HCT116 (cell line): ENCODE measurements at regions not wholly inside any gene's neighbourhood (a gene's known extent, or its start where the extent isn't known, plus 50 kb on each side); places are given as distances from the start of the nearest gene placed in this dataset.

ENCODE experiments used
- ATAC-seq: fragments of 200-7000 bp; cut with Tn5 transposase; 2 replicates; pipeline ENCODE4 v1.9.1; 2020; ENCODE audit warnings: mild to moderate bottlenecking, moderate library complexity
- BruUV-seq: library from RNA; stranded (reverse); fragments of 400-500 nt; replicated peaks from 2 replicates; lab custom pipeline; 2021; lab: Mats Ljungman, UMichigan
- CTCF ChIA-PET: fragments of 300-600 bp; sonication (Branson Sonifier 250); formaldehyde crosslinking; loops from one replicate; lab custom pipeline; 2021; ENCODE audit warnings: antibody characterized with exemption; lab: Charles Lee
- POLR2A ChIA-PET: fragments of 300-600, 350-600 bp; sonication (Branson Sonifier 250); formaldehyde crosslinking; loops from one replicate; lab custom pipeline; 2021; ENCODE audit warnings: antibody characterized with exemption; lab: Charles Lee
- RAD21 ChIA-PET, 2 experiments: fragments of 300-600 bp; sonication (Branson Sonifier 250); formaldehyde crosslinking; loops; one replicate each; lab custom pipeline; 2023; ENCODE audit warnings: low total read pairs in 2 of 2; ENCODE audit not compliant: uncharacterized antibody in 2 of 2, unreplicated experiment in 2 of 2, low non-redundant PET in 1 of 2; lab: Charles Lee
- DNase-seq: peaks from one replicate; pipeline ENCODE4 v3.0.0-alpha.2; 2010; ENCODE audit warnings: low read depth, low spot score
- H2AFZ ChIP-seq: fragments of 200-600 bp; shearing (Covaris generic), sonication (generic); 2 replicates; pipeline ENCODE4 v1.6.1; 2017; ENCODE audit warnings: low read depth, mixed run types, mixed read lengths, antibody characterized with exemption, low read length; ENCODE audit not compliant: poor library complexity, severe bottlenecking
- H3K27ac ChIP-seq: 2 replicates; pipeline ENCODE4 v1.5.1; 2012; ENCODE audit warnings: low read depth, low read length
- H3K27me3 ChIP-seq: fragments of 200-600 bp; sonication (generic); 2 replicates; pipeline ENCODE4 v1.6.1; 2016; ENCODE audit warnings: mixed run types, low read length, mixed read lengths; ENCODE audit not compliant: insufficient read depth
- H3K36me3 ChIP-seq, 2 experiments: fragments of 200-500 bp in 1 of 2; fragments of 200-600 bp in 1 of 2; sonication (Bioruptor generic) in 1 of 2; sonication (generic) in 1 of 2; 2 replicates each; pipeline versions ENCODE4 v1.5.1 to v1.6.1; 2014 to 2016; ENCODE audit warnings: low read length in 2 of 2, inconsistent platforms in 1 of 2, mixed read lengths in 1 of 2, mixed run types in 1 of 2; ENCODE audit not compliant: insufficient read depth in 2 of 2, control insufficient read depth in 1 of 2
- H3K4me1 ChIP-seq, 2 experiments: fragments of 200-600 bp in 1 of 2; sonication (generic) in 1 of 2; 2 replicates each; pipeline versions ENCODE4 v1.5.1 to v1.6.1; 2012 to 2017; ENCODE audit warnings: low read length in 2 of 2, inconsistent platforms in 1 of 2, mild to moderate bottlenecking in 1 of 2, mixed read lengths in 1 of 2, mixed run types in 1 of 2, moderate library complexity in 1 of 2; ENCODE audit not compliant: insufficient read depth in 2 of 2, control insufficient read depth in 1 of 2
- H3K4me2 ChIP-seq: fragments of 200-600 bp; sonication (generic); 2 replicates; pipeline ENCODE4 v1.6.1; 2017; ENCODE audit warnings: mixed run types, low read length, mixed read lengths
- H3K4me3 ChIP-seq, 2 experiments: fragments of 200-600 bp in 1 of 2; sonication (generic) in 1 of 2; replicated peaks in 1 of 2; 2 replicates each; pipeline ENCODE4 v1.5.1; 2011 to 2016; ENCODE audit warnings: low read length in 2 of 2, control low read depth in 1 of 2, low read depth in 1 of 2, mild to moderate bottlenecking in 1 of 2, mixed read lengths in 1 of 2, mixed run types in 1 of 2
- H3K79me2 ChIP-seq: fragments of 200-600 bp; sonication (generic); 2 replicates; pipeline ENCODE4 v1.6.1; 2017; ENCODE audit warnings: mild to moderate bottlenecking, mixed run types, low read length, moderate library complexity, mixed read lengths; ENCODE audit not compliant: insufficient read depth
- H3K9ac ChIP-seq: fragments of 200-600 bp; sonication (generic); 2 replicates; pipeline ENCODE4 v1.6.1; 2016; ENCODE audit warnings: low read length, mixed read lengths
- H3K9me2 ChIP-seq: fragments of 200-600 bp; sonication (generic), shearing (Covaris generic); 2 replicates; pipeline ENCODE4 v1.6.1; 2017; ENCODE audit warnings: mixed run types, mild to moderate bottlenecking, moderate library complexity; ENCODE audit not compliant: insufficient read depth
- H3K9me3 ChIP-seq, 2 experiments: fragments of 200-500 bp in 1 of 2; fragments of 200-600 bp in 1 of 2; sonication (Bioruptor generic) in 1 of 2; sonication (generic) in 1 of 2; 2 replicates each; pipeline ENCODE4 v1.6.1; 2014 to 2017; ENCODE audit warnings: low read length in 2 of 2, mixed read lengths in 2 of 2, inconsistent platforms in 1 of 2, low read depth in 1 of 2, mild to moderate bottlenecking in 1 of 2, mixed run types in 1 of 2, moderate library complexity in 1 of 2; ENCODE audit not compliant: control insufficient read depth in 1 of 2, insufficient read depth in 1 of 2
- H4K20me1 ChIP-seq: fragments of 200-600 bp; sonication (generic), shearing (Covaris generic); 2 replicates; pipeline ENCODE4 v1.6.1; 2017; ENCODE audit warnings: mixed run types, mild to moderate bottlenecking, moderate library complexity; ENCODE audit not compliant: insufficient read depth
- ELF1 ChIP-seq: IDR thresholded peaks from 2 replicates; pipeline ENCODE4 v1.6.1; 2012; ENCODE audit warnings: low read depth, borderline replicate concordance
- FOSL1 ChIP-seq: IDR thresholded peaks from 2 replicates; pipeline ENCODE4 v1.6.1; 2012; ENCODE audit warnings: low read depth
- MAX ChIP-seq: IDR thresholded peaks from 2 replicates; pipeline ENCODE4 v1.6.1; 2012
- POLR2A ChIP-seq: IDR thresholded peaks from 2 replicates; pipeline ENCODE4 v1.7.0; 2011; ENCODE audit warnings: borderline replicate concordance; ENCODE audit not compliant: insufficient read depth, insufficient read length; ENCODE audit errors: extremely low read depth
- RAD21 ChIP-seq: IDR thresholded peaks from 2 replicates; pipeline ENCODE4 v1.6.1; 2012; ENCODE audit warnings: low read depth, mild to moderate bottlenecking
- TCF7L2 ChIP-seq: IDR thresholded peaks from 2 replicates; pipeline ENCODE4 v1.7.0; 2011; ENCODE audit warnings: borderline replicate concordance, inconsistent platforms; ENCODE audit not compliant: insufficient read depth, insufficient read length; ENCODE audit errors: extremely low read depth
- ZBTB33 ChIP-seq: IDR thresholded peaks from 2 replicates; pipeline ENCODE4 v1.6.1; 2011; ENCODE audit warnings: mild to moderate bottlenecking, low read length, moderate library complexity; ENCODE audit not compliant: insufficient replicate concordance; ENCODE audit errors: extremely low read depth
- intact Hi-C: fragments of 100-400 bp; cut with micrococcal nuclease; formaldehyde crosslinking; loops from 2 replicates; pipeline ENCODE4 v1.10.0; 2022
- TF ChIP-seq, protein P1 (sequence below), 3 experiments: fragments of 200-600 bp in 1 of 3; sonication (generic) in 1 of 3; IDR thresholded peaks in 2 of 3; conservative IDR thresholded peaks in 1 of 3; 2 replicates each; pipeline ENCODE4 v1.5.1; 2012 to 2017; ENCODE audit warnings: low read depth in 2 of 3, low read length in 2 of 3, antibody characterized with exemption in 1 of 3, borderline replicate concordance in 1 of 3, control low read depth in 1 of 3, mild to moderate bottlenecking in 1 of 3, mixed read lengths in 1 of 3, mixed run types in 1 of 3, moderate library complexity in 1 of 3; ENCODE audit not compliant: insufficient read depth in 1 of 3

- ChIA-PET RAD21 (no interaction called here), CTCF (interaction anchor here (1.5 kb wide), 1 partner anchor 376 kb away, joined by 3 read pairs; no protein-coding TSS in a partner anchor), POLR2A (no interaction called here)
- H3K9me2 ChIP-seq, result no peaks in the 10 kb centered on the region
- DNase-seq (no peak), ATAC-seq (0 out of 2 replicates have a peak, but pooled peaks have one; percentile 40)
- H3K9ac ChIP-seq, result no peak overlapping the region
- H3K4me3 ChIP-seq, result no peak overlapping the region
- H3K4me2 ChIP-seq, result no peak overlapping the region
- no peaks in the 10 kb centered on the region for H3K27me3 ChIP-seq
- intact Hi-C loops, result loop anchor here (10.0 kb wide), 1 partner anchor 488 kb away; no protein-coding TSS in a partner anchor
- TF ChIP-seq TCF7L2 (no peak), RAD21 (0 out of 2 replicates have a peak, but pooled peaks have one; percentile 14), POLR2A (no peak), ELF1 (no peak)
- TF ChIP-seq, protein P1, sequence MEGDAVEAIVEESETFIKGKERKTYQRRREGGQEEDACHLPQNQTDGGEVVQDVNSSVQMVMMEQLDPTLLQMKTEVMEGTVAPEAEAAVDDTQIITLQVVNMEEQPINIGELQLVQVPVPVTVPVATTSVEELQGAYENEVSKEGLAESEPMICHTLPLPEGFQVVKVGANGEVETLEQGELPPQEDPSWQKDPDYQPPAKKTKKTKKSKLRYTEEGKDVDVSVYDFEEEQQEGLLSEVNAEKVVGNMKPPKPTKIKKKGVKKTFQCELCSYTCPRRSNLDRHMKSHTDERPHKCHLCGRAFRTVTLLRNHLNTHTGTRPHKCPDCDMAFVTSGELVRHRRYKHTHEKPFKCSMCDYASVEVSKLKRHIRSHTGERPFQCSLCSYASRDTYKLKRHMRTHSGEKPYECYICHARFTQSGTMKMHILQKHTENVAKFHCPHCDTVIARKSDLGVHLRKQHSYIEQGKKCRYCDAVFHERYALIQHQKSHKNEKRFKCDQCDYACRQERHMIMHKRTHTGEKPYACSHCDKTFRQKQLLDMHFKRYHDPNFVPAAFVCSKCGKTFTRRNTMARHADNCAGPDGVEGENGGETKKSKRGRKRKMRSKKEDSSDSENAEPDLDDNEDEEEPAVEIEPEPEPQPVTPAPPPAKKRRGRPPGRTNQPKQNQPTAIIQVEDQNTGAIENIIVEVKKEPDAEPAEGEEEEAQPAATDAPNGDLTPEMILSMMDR (IDR thresholded peaks at IDR 0.05 in 2 of 3, conservative IDR thresholded peaks at IDR 0.05 in 1 of 3; ENCODE audit: borderline replicate concordance in 1 of 3, insufficient read depth in 1 of 3, low read depth in 2 of 3, low read length in 2 of 3), result peak in 2 of 3 experiments; percentile 18 to 22; a peak in 2 of 6 replicates
- H2AFZ ChIP-seq, result no peak overlapping the region
- H3K9me3 ChIP-seq, result no peaks in the 10 kb centered on the region
- no peaks in the 10 kb centered on the region for H3K79me2 ChIP-seq
- no peaks in the 10 kb centered on the region for H4K20me1 ChIP-seq
- peaks cover 0 to 10% of the 10 kb centered on the region in 2 experiments; a peak in 1 of 4 replicates for H3K4me1 ChIP-seq
- H3K27ac ChIP-seq, result no peak overlapping the region
- peaks cover 0 to 6% of the 10 kb centered on the region in 2 experiments; a peak in 1 of 4 replicates for H3K36me3 ChIP-seq
- no TSS peak for BruUV-seq
These were observed 170.8 kb upstream of the NUDT6 start for GRCh38 chr4:123093236-123093635.

- ChIA-PET RAD21 (no interaction called here), CTCF (no interaction called here), POLR2A (no interaction called here)
- Histone ChIP-seq H3K9me2 (no peaks in the 10 kb centered on the region), H3K4me2 (no peak overlapping the region), H3K9me3 (no peaks in the 10 kb centered on the region), H3K9ac (no peak overlapping the region), H2AFZ (no peak overlapping the region), H3K27me3 (no peaks in the 10 kb centered on the region), H4K20me1 (no peaks in the 10 kb centered on the region), H3K27ac (no peak overlapping the region), H3K79me2 (no peaks in the 10 kb centered on the region), H3K4me1 (peaks cover 0 to 10% of the 10 kb centered on the region in 2 experiments; a peak in 1 of 4 replicates), H3K36me3 (peaks cover 0 to 2% of the 10 kb centered on the region in 2 experiments; a peak in 1 of 4 replicates), H3K4me3 (no peak overlapping the region)
- peak; percentile 80 for ATAC-seq
- peak; percentile 18 for DNase-seq
- no TSS peak for BruUV-seq
- intact Hi-C loops, result loop anchor here (5.0 to 10.0 kb wide), 2 partner anchors 339 to 491 kb away; no protein-coding TSS in a partner anchor
- TF ChIP-seq MAX, result no peak
- TF ChIP-seq RAD21, result peak; percentile 41; the same call in 1 of the 2 replicates
- TF ChIP-seq ZBTB33, result no peak
- no peak for TF ChIP-seq FOSL1
- TF ChIP-seq, protein P1 (IDR thresholded peaks at IDR 0.05 in 2 of 3, conservative IDR thresholded peaks at IDR 0.05 in 1 of 3; ENCODE audit: borderline replicate concordance in 1 of 3, insufficient read depth in 1 of 3, low read depth in 2 of 3, low read length in 2 of 3), result peak; percentile 20 to 59 (median 54); a peak in 5 of 6 replicates
These were observed 173.6 kb upstream of the NUDT6 start for GRCh38 chr4:123096038-123096437.
